HEK293 (cell line): ENCODE measurements at regions not wholly inside any gene's neighbourhood (a gene's known extent, or its start where the extent isn't known, plus 50 kb on each side); places are given as distances from the start of the nearest gene placed in this dataset.

Experiments used
- CTCF ChIA-PET: fragments of 350-600 bp; formaldehyde crosslinking; extraction: SDS; loops from one replicate; lab custom pipeline; 2021; ENCODE audit warnings: antibody characterized with exemption; lab: Yijun Ruan, JAX
- POLR2A ChIA-PET: fragments of 300-600 bp; formaldehyde crosslinking; extraction: SDS; loops from one replicate; lab custom pipeline; 2020; ENCODE audit warnings: antibody characterized with exemption, inconsistent platforms; lab: Yijun Ruan, JAX
- H3K27ac ChIP-seq: fragments of 200-500 bp; sonication (Bioruptor generic); 2 replicates; pipeline ENCODE4 v1.5.1; 2014; ENCODE audit warnings: low read depth, low read length, control low read depth, inconsistent platforms; ENCODE audit errors: extremely low read depth
- H3K36me3 ChIP-seq, 2 experiments: fragments of 200-500 bp in 1 of 2; sonication (Bioruptor generic) in 1 of 2; 1 replicate in 1 of 2; 2 replicates in 1 of 2; pipeline ENCODE4 v1.5.1; 2014 to 2017; ENCODE audit warnings: inconsistent platforms in 2 of 2, low read length in 2 of 2; ENCODE audit not compliant: control insufficient read depth in 2 of 2, insufficient read depth in 1 of 2
- H3K4me1 ChIP-seq: fragments of 200-500 bp; sonication (Bioruptor generic); 2 replicates; pipeline ENCODE4 v1.5.1; 2014; ENCODE audit warnings: mild to moderate bottlenecking, low read length, inconsistent platforms; ENCODE audit not compliant: control insufficient read depth, insufficient read depth
- H3K4me3 ChIP-seq: 2 replicates; pipeline ENCODE4 v1.5.1; 2011; ENCODE audit warnings: low read depth, mild to moderate bottlenecking, control low read depth, low read length, moderate library complexity
- H3K9me3 ChIP-seq: fragments of 200-500 bp; sonication (Bioruptor generic); 2 replicates; pipeline ENCODE4 v1.5.1; 2014; ENCODE audit warnings: low read depth, low read length, inconsistent platforms; ENCODE audit not compliant: control insufficient read depth, insufficient read depth
- GLI2 ChIP-seq: fragments of 450-650 bp; formaldehyde crosslinking; IDR thresholded peaks from 2 replicates; pipeline ENCODE4; 2017; ENCODE audit warnings: missing biosample characterization, missing genetic modification characterization, low read depth, borderline replicate concordance
- GLIS2 ChIP-seq: fragments of 450-650 bp; formaldehyde crosslinking; IDR thresholded peaks from 2 replicates; pipeline ENCODE4 v1.5.1; 2016; ENCODE audit warnings: missing biosample characterization, missing genetic modification characterization
- KLF16 ChIP-seq: fragments of 450-650 bp; formaldehyde crosslinking; IDR thresholded peaks from 2 replicates; pipeline ENCODE4 v1.5.1; 2017; ENCODE audit warnings: missing biosample characterization, missing genetic modification characterization
- OVOL3 ChIP-seq: fragments of 450-650 bp; formaldehyde crosslinking; IDR thresholded peaks from 2 replicates; pipeline ENCODE4 v1.5.1; 2016; ENCODE audit warnings: missing biosample characterization, missing genetic modification characterization
- PBX3 ChIP-seq: sonication (generic); formaldehyde crosslinking; IDR thresholded peaks from 2 replicates; pipeline ENCODE4 v1.8.1; 2022; ENCODE audit warnings: mild to moderate bottlenecking, moderate library complexity, missing genetic modification reagents
- PRDM1 ChIP-seq: fragments of 450-650 bp; formaldehyde crosslinking; IDR thresholded peaks from 2 replicates; pipeline ENCODE4; 2016; ENCODE audit warnings: missing biosample characterization, missing genetic modification characterization
- REST ChIP-seq: fragments of 450-650 bp; formaldehyde crosslinking; IDR thresholded peaks from 2 replicates; pipeline ENCODE4 v1.5.1; 2016; ENCODE audit warnings: missing biosample characterization, missing genetic modification characterization
- SALL2 ChIP-seq: fragments of 450-650 bp; formaldehyde crosslinking; IDR thresholded peaks from 2 replicates; pipeline ENCODE4 v1.5.0; 2017; ENCODE audit warnings: missing biosample characterization, mild to moderate bottlenecking, missing genetic modification characterization, borderline replicate concordance
- SETDB1 ChIP-seq: IDR thresholded peaks from one replicate; pipeline ENCODE4 v1.6.1; 2017; ENCODE audit warnings: mild to moderate bottlenecking, low read length, moderate library complexity, mixed read lengths; ENCODE audit not compliant: insufficient read length
- SP2 ChIP-seq: fragments of 450-650 bp; formaldehyde crosslinking; IDR thresholded peaks from 2 replicates; pipeline ENCODE4 v1.5.1; 2016; ENCODE audit warnings: missing biosample characterization, missing genetic modification characterization
- SP7 ChIP-seq: fragments of 450-650 bp; formaldehyde crosslinking; IDR thresholded peaks from 2 replicates; pipeline ENCODE4 v1.5.1; 2016; ENCODE audit warnings: missing biosample characterization, missing genetic modification characterization
- ZBTB48 ChIP-seq: fragments of 450-650 bp; formaldehyde crosslinking; IDR thresholded peaks from 2 replicates; pipeline ENCODE4 v1.5.1; 2016; ENCODE audit warnings: missing biosample characterization, missing genetic modification characterization
- ZBTB8A ChIP-seq: fragments of 450-650 bp; formaldehyde crosslinking; IDR thresholded peaks from 2 replicates; pipeline ENCODE4 v1.5.1; 2016; ENCODE audit warnings: missing biosample characterization, missing genetic modification characterization
- ZFHX2 ChIP-seq: fragments of 450-650 bp; formaldehyde crosslinking; conservative IDR thresholded peaks from 2 replicates; pipeline ENCODE4 v1.5.1; 2016; ENCODE audit warnings: missing biosample characterization, missing genetic modification characterization
- ZNF112 ChIP-seq: fragments of 450-650 bp; formaldehyde crosslinking; IDR thresholded peaks from 2 replicates; pipeline ENCODE4 v1.5.0; 2017; ENCODE audit warnings: missing biosample characterization, missing genetic modification characterization
- ZNF121 ChIP-seq: fragments of 450-650 bp; formaldehyde crosslinking; IDR thresholded peaks from 2 replicates; pipeline ENCODE4 v1.5.1; 2016; ENCODE audit warnings: missing biosample characterization, missing genetic modification characterization
- ZNF169 ChIP-seq: fragments of 450-650 bp; formaldehyde crosslinking; IDR thresholded peaks from 2 replicates; pipeline ENCODE4 v1.5.1; 2016; ENCODE audit warnings: missing biosample characterization, missing genetic modification characterization
- ZNF175 ChIP-seq: fragments of 450-650 bp; formaldehyde crosslinking; IDR thresholded peaks from 2 replicates; pipeline ENCODE4 v1.5.1; 2016; ENCODE audit warnings: missing biosample characterization, missing genetic modification characterization
- ZNF280C ChIP-seq: fragments of 450-650 bp; formaldehyde crosslinking; IDR thresholded peaks from 2 replicates; pipeline ENCODE4 v1.5.1; 2016; ENCODE audit warnings: missing biosample characterization, missing genetic modification characterization
- ZNF350 ChIP-seq: fragments of 450-650 bp; formaldehyde crosslinking; IDR thresholded peaks from 2 replicates; pipeline ENCODE4 v1.5.0; 2017; ENCODE audit warnings: missing biosample characterization, mild to moderate bottlenecking, missing genetic modification characterization
- ZNF510 ChIP-seq: fragments of 450-650 bp; formaldehyde crosslinking; IDR thresholded peaks from 2 replicates; pipeline ENCODE4 v1.5.1; 2018; ENCODE audit warnings: mild to moderate bottlenecking, missing genetic modification characterization, missing biosample characterization; ENCODE audit not compliant: insufficient replicate concordance
- ZNF544 ChIP-seq: fragments of 450-650 bp; formaldehyde crosslinking; IDR thresholded peaks from 2 replicates; pipeline ENCODE4 v1.5.0; 2017; ENCODE audit warnings: missing biosample characterization, missing genetic modification characterization
- ZNF747 ChIP-seq: fragments of 450-650 bp; formaldehyde crosslinking; IDR thresholded peaks from 2 replicates; pipeline ENCODE4 v1.5.1; 2016; ENCODE audit warnings: missing biosample characterization, missing genetic modification characterization
- ZNF76 ChIP-seq: fragments of 450-650 bp; formaldehyde crosslinking; IDR thresholded peaks from 2 replicates; pipeline ENCODE4; 2016; ENCODE audit warnings: low read depth, missing biosample characterization, missing genetic modification characterization, borderline replicate concordance
- ZNF791 ChIP-seq: fragments of 450-650 bp; formaldehyde crosslinking; IDR thresholded peaks from 2 replicates; pipeline ENCODE4 v1.5.1; 2016; ENCODE audit warnings: missing biosample characterization, missing genetic modification characterization
- ZSCAN30 ChIP-seq: fragments of 450-650 bp; IDR thresholded peaks from 2 replicates; pipeline ENCODE4 v1.5.1; 2018; ENCODE audit warnings: missing biosample characterization, mild to moderate bottlenecking, missing genetic modification characterization, moderate library complexity

GRCh38 chr18:47552783-47553182, 301.3 kb upstream of the SKOR2 start:
- H3K27ac ChIP-seq, result no peak overlapping the region
- TF ChIP-seq ZNF510 (tag by site-specific recombination), result no peak
- TF ChIP-seq ZBTB8A (tag by site-specific recombination), result no peak
- no peak for TF ChIP-seq ZNF169 (tag by site-specific recombination)
- TF ChIP-seq ZNF350 (tag by site-specific recombination), result no peak
- no peak for TF ChIP-seq KLF16 (tag by site-specific recombination)
- TF ChIP-seq PRDM1 (tag by site-specific recombination), result no peak
- TF ChIP-seq ZNF544 (tag by site-specific recombination), result no peak
- no peak for TF ChIP-seq ZNF76 (tag by site-specific recombination)
- TF ChIP-seq OVOL3 (tag by site-specific recombination), result no peak
- TF ChIP-seq GLI2, result no peak
- no peak for TF ChIP-seq GLIS2
- no peak for TF ChIP-seq SP2
- TF ChIP-seq SALL2 (tag by site-specific recombination), result no peak
- TF ChIP-seq ZNF280C (tag by site-specific recombination), result no peak
- ChIA-PET CTCF (interaction anchor here (1.1 to 1.4 kb wide), 3 partner anchors 21 to 201 kb away, joined by 3 to 4 read pairs (median 3); no protein-coding TSS in a partner anchor), POLR2A (no interaction called here)
- H3K4me3 ChIP-seq, result no peak overlapping the region
- no peaks in the 10 kb centered on the region for H3K36me3 ChIP-seq
- H3K4me1 ChIP-seq, result no peaks in the 10 kb centered on the region
- no peaks in the 10 kb centered on the region for H3K9me3 ChIP-seq

- ChIA-PET POLR2A (no interaction called here), CTCF (interaction anchor here (0.8 to 1.7 kb wide), 3 partner anchors 15 to 336 kb away, joined by 3 to 5 read pairs (median 3); no protein-coding TSS in a partner anchor)
- H3K4me1 ChIP-seq, result no peaks in the 10 kb centered on the region
- no peaks in the 10 kb centered on the region for H3K9me3 ChIP-seq
- TF ChIP-seq ZNF510 (tag by site-specific recombination), result no peak
- no peak for TF ChIP-seq PBX3 (CRISPR knock-in tag)
- TF ChIP-seq ZNF791, result no peak
- TF ChIP-seq ZNF121 (tag by site-specific recombination), result no peak
- TF ChIP-seq SETDB1, result no peak
- TF ChIP-seq ZNF747 (tag by site-specific recombination), result no peak
- no peaks in the 10 kb centered on the region for H3K36me3 ChIP-seq
- H3K4me3 ChIP-seq, result no peak overlapping the region
- H3K27ac ChIP-seq, result no peak overlapping the region
These were observed 299.2 kb upstream of the SKOR2 start for GRCh38 chr18:47550611-47551010.

GRCh38 chr18:47549021-47549540, 297.6 kb upstream of the SKOR2 start:
- TF ChIP-seq ZSCAN30, result no peak
- no peak for TF ChIP-seq ZNF175 (tag by site-specific recombination)
- TF ChIP-seq ZBTB48 (tag by site-specific recombination), result no peak
- TF ChIP-seq REST (tag by site-specific recombination), result no peak
- peak; percentile 69 for TF ChIP-seq SP7 (tag by site-specific recombination)
- TF ChIP-seq ZFHX2, result no peak
- no peak for TF ChIP-seq ZNF544 (tag by site-specific recombination)
- no peak for TF ChIP-seq ZNF112 (tag by site-specific recombination)
- no peak for TF ChIP-seq PBX3 (CRISPR knock-in tag)
- CTCF ChIA-PET, result interaction anchor here (1.3 kb wide), 1 partner anchor 200 kb away, joined by 4 read pairs; no protein-coding TSS in a partner anchor

More at GRCh38 chr18:47549021-47549540, 297.6 kb upstream of the SKOR2 start:
- H3K36me3 ChIP-seq, result no peaks in the 10 kb centered on the region
- no peak overlapping the region for H3K4me3 ChIP-seq
- no peak overlapping the region for H3K27ac ChIP-seq
- no peaks in the 10 kb centered on the region for H3K4me1 ChIP-seq
- POLR2A ChIA-PET, result no interaction called here
- H3K9me3 ChIP-seq, result no peaks in the 10 kb centered on the region
